Caco-2 (cell line): ENCODE measurements at regions not wholly inside any gene's neighbourhood (a gene's known extent, or its start where the extent isn't known, plus 50 kb on each side); places are given as distances from the start of the nearest gene placed in this dataset.

Experiments
- BruUV-seq: library from RNA; stranded (reverse); fragments of 400-500 nt; replicated peaks from 2 replicates; lab custom pipeline; 2021; lab: Mats Ljungman, UMichigan
- CTCF ChIA-PET: fragments of 300-600 bp; sonication (Branson Sonifier 250); formaldehyde crosslinking; loops from one replicate; lab custom pipeline; 2022; ENCODE audit warnings: antibody characterized with exemption; lab: Charles Lee
- POLR2A ChIA-PET: fragments of 300-600 bp; sonication (Branson Sonifier 250); formaldehyde crosslinking; loops from one replicate; lab custom pipeline; 2022; ENCODE audit warnings: antibody characterized with exemption; lab: Charles Lee
- DNase-seq, 2 experiments: peaks; one replicate each; pipeline versions ENCODE4 v3.0.0 to v3.0.0-alpha.2; 2020 to 2022
- H3K27me3 ChIP-seq: replicated peaks from 2 replicates; pipeline ENCODE4 v1.6.0; 2011; ENCODE audit warnings: low read length; ENCODE audit not compliant: control insufficient read depth, insufficient read depth
- H3K36me3 ChIP-seq: 2 replicates; pipeline ENCODE4 v1.5.1; 2011; ENCODE audit warnings: low read length; ENCODE audit not compliant: control insufficient read depth, insufficient read depth
- H3K4me1 ChIP-seq: fragments of 250-450 bp; sonication (Bioruptor Pico); 2 replicates; pipeline ENCODE4 v1.5.1; 2020; ENCODE audit warnings: mild to moderate bottlenecking
- H3K4me3 ChIP-seq: 2 replicates; pipeline ENCODE4 v1.5.1; 2011; ENCODE audit warnings: low read depth, mild to moderate bottlenecking, control low read depth, low read length
- H3K9me3 ChIP-seq: fragments of 250-450 bp; sonication (Bioruptor Pico); 2 replicates; pipeline ENCODE4 v1.5.1; 2020; ENCODE audit warnings: mild to moderate bottlenecking, moderate library complexity
- H3K27ac Mint-ChIP-seq: one replicate; pipeline ENCODE4 v1.8.0; 2022; ENCODE audit warnings: mixed read lengths; ENCODE audit not compliant: unreplicated experiment
- H3K27me3 Mint-ChIP-seq: one replicate; pipeline ENCODE4 v1.8.0; 2022; ENCODE audit warnings: mixed read lengths; ENCODE audit not compliant: insufficient read depth, unreplicated experiment
- H3K36me3 Mint-ChIP-seq: one replicate; pipeline ENCODE4 v1.8.0; 2022; ENCODE audit warnings: mild to moderate bottlenecking, mixed read lengths; ENCODE audit not compliant: insufficient read depth, unreplicated experiment
- H3K4me1 Mint-ChIP-seq: one replicate; pipeline ENCODE4 v1.8.0; 2022; ENCODE audit warnings: low read depth, mixed read lengths; ENCODE audit not compliant: unreplicated experiment
- H3K4me3 Mint-ChIP-seq: one replicate; pipeline ENCODE4 v1.8.0; 2022; ENCODE audit warnings: mild to moderate bottlenecking, moderate library complexity, mixed read lengths; ENCODE audit not compliant: unreplicated experiment
- H3K9me3 Mint-ChIP-seq: one replicate; pipeline ENCODE4 v1.8.0; 2022; ENCODE audit warnings: mixed read lengths; ENCODE audit not compliant: unreplicated experiment
- CTCF ChIP-seq, 2 experiments: fragments of 200-600 bp in 1 of 2; IDR thresholded peaks; 1 replicate in 1 of 2; 2 replicates in 1 of 2; pipeline versions ENCODE4 v1.5.1 to v1.8.0; 2011 to 2022; ENCODE audit warnings: antibody characterized with exemption in 1 of 2, control low read depth in 1 of 2, inconsistent platforms in 1 of 2, low read depth in 1 of 2, low read length in 1 of 2, mild to moderate bottlenecking in 1 of 2, moderate library complexity in 1 of 2; ENCODE audit not compliant: insufficient read depth in 1 of 2, severe bottlenecking in 1 of 2, unreplicated experiment in 1 of 2
- intact Hi-C: fragments of 100-400 bp; cut with micrococcal nuclease; formaldehyde crosslinking; loops from one replicate; pipeline ENCODE4 v1.10.0; 2022; ENCODE audit not compliant: unreplicated experiment

- intact Hi-C loops: no loop called here
- no peak for DNase-seq
- POLR2A ChIA-PET: no interaction called here
- Mint-ChIP-seq H3K36me3 (no peaks in the 10 kb centered on the region), H3K27ac (no peak overlapping the region), H3K4me3 (no peak overlapping the region), H3K4me1 (no peaks in the 10 kb centered on the region), H3K9me3 (peaks cover 17% of the 10 kb centered on the region), H3K27me3 (peaks cover under 1% of the 10 kb centered on the region)
- Histone ChIP-seq H3K4me1 (no peaks in the 10 kb centered on the region), H3K36me3 (no peaks in the 10 kb centered on the region), H3K4me3 (no peak overlapping the region), H3K27me3 (no peaks in the 10 kb centered on the region), H3K9me3 (no peaks in the 10 kb centered on the region)
- no TSS peak for BruUV-seq
- TF ChIP-seq CTCF (IDR thresholded peaks at IDR 0.05; ENCODE audit: insufficient read depth in 1 of 2, low read depth in 1 of 2, low read length in 1 of 2, severe bottlenecking in 1 of 2, unreplicated experiment in 1 of 2): no peak
- CTCF ChIA-PET: interaction anchor here (0.7 kb wide), 1 partner anchor 22 kb away, joined by 3 read pairs; no protein-coding TSS in a partner anchor
These were observed 214.1 kb downstream of the NUAK1 start for GRCh38 chr12:105924526-105925208.

GRCh38 chr12:105927564-105927963, 211.2 kb downstream of the NUAK1 start:
- no peak overlapping the region for H3K4me3 Mint-ChIP-seq
- intact Hi-C loops: no loop called here
- no peaks in the 10 kb centered on the region for H3K27me3 Mint-ChIP-seq

GRCh38 chr12:105928436-105928835, 210.3 kb downstream of the NUAK1 start:
- no peak for TF ChIP-seq CTCF (IDR thresholded peaks at IDR 0.05; ENCODE audit: insufficient read depth in 1 of 2, low read depth in 1 of 2, low read length in 1 of 2, severe bottlenecking in 1 of 2, unreplicated experiment in 1 of 2)
- H3K9me3 Mint-ChIP-seq: peaks cover 17% of the 10 kb centered on the region
- no peaks in the 10 kb centered on the region for H3K4me1 ChIP-seq
- no peak for DNase-seq
- CTCF ChIA-PET: no interaction called here
- H3K27ac Mint-ChIP-seq: no peak overlapping the region
- H3K9me3 ChIP-seq: no peaks in the 10 kb centered on the region
- no peaks in the 10 kb centered on the region for H3K4me1 Mint-ChIP-seq
- intact Hi-C loops: no loop called here
- H3K4me3 Mint-ChIP-seq: no peak overlapping the region
- H3K27me3 ChIP-seq: no peaks in the 10 kb centered on the region
- no peaks in the 10 kb centered on the region for H3K36me3 Mint-ChIP-seq
- no peak overlapping the region for H3K4me3 ChIP-seq
- POLR2A ChIA-PET: no interaction called here
- no peaks in the 10 kb centered on the region for H3K27me3 Mint-ChIP-seq
- H3K36me3 ChIP-seq: no peaks in the 10 kb centered on the region
- BruUV-seq: no TSS peak

More at GRCh38 chr12:105927564-105927963, 211.2 kb downstream of the NUAK1 start:
- no peaks in the 10 kb centered on the region for H3K36me3 Mint-ChIP-seq
- no peaks in the 10 kb centered on the region for H3K36me3 ChIP-seq
- TF ChIP-seq CTCF (IDR thresholded peaks at IDR 0.05; ENCODE audit: insufficient read depth in 1 of 2, low read depth in 1 of 2, low read length in 1 of 2, severe bottlenecking in 1 of 2, unreplicated experiment in 1 of 2): no peak
- ChIA-PET POLR2A (no interaction called here), CTCF (no interaction called here)
- peaks cover 17% of the 10 kb centered on the region for H3K9me3 Mint-ChIP-seq
- H3K4me1 ChIP-seq: no peaks in the 10 kb centered on the region
- no peak overlapping the region for H3K4me3 ChIP-seq
- no peak overlapping the region for H3K27ac Mint-ChIP-seq
- H3K4me1 Mint-ChIP-seq: no peaks in the 10 kb centered on the region
- no peak for DNase-seq
- no peaks in the 10 kb centered on the region for H3K9me3 ChIP-seq
- H3K27me3 ChIP-seq: no peaks in the 10 kb centered on the region
- no TSS peak for BruUV-seq
